ENCODE measurements at regions not wholly inside any gene's neighbourhood (a gene's known extent, or its start where the extent isn't known, plus 50 kb on each side); places are given as distances from the start of the nearest gene placed in this dataset.

GRCh38 chr11:129283141-129283540 lies 91.0 kb upstream of the ARHGAP32 start:
- Mint-ChIP-seq H3K27ac (no peak overlapping the region), H3K27me3 (ENCODE audit: low read depth in 3 of 3) (peaks cover 7 to 11% (median 9%) of the 10 kb centered on the region in 3 donors), H3K36me3 (no peaks in the 10 kb centered on the region), H3K4me1 (peaks cover 13 to 19% of the 10 kb centered on the region in 2 donors), H3K9me3 (no peaks in the 10 kb centered on the region), H3K4me3 (no peak overlapping the region)
- no peak for DNase-seq

GRCh38 chr11:129282634-129283033 lies 90.5 kb upstream of the ARHGAP32 start:
- Mint-ChIP-seq H3K36me3 (no peaks in the 10 kb centered on the region), H3K9me3 (no peaks in the 10 kb centered on the region), H3K4me3 (no peak overlapping the region), H3K27ac (no peak overlapping the region), H3K4me1 (peaks cover 15 to 24% of the 10 kb centered on the region in 2 donors), H3K27me3 (ENCODE audit: low read depth in 3 of 3) (peaks cover 3 to 13% (median 12%) of the 10 kb centered on the region in 3 donors)
- DNase-seq = no peak

- no peak overlapping the region for H3K4me3 Mint-ChIP-seq
- no peaks in the 10 kb centered on the region for H3K9me3 Mint-ChIP-seq
- peaks cover 15 to 25% of the 10 kb centered on the region in 2 donors for H3K4me1 Mint-ChIP-seq
- no peak overlapping the region for H3K27ac Mint-ChIP-seq
- no peaks in the 10 kb centered on the region for H3K36me3 Mint-ChIP-seq
- no peak for DNase-seq
- peaks cover 5 to 13% (median 7%) of the 10 kb centered on the region in 3 donors for H3K27me3 Mint-ChIP-seq (ENCODE audit: low read depth in 3 of 3)
Measured at GRCh38 chr11:129281471-129282415, 89.6 kb upstream of the ARHGAP32 start.

GRCh38 chr11:129280027-129280811 lies 88.1 kb upstream of the ARHGAP32 start:
- Mint-ChIP-seq H3K4me1 (peaks cover 15 to 25% of the 10 kb centered on the region in 2 donors), H3K9me3 (no peaks in the 10 kb centered on the region), H3K27ac (peak overlapping the region in 5 of 6 donors; percentile 15 to 76 (median 57)), H3K27me3 (ENCODE audit: low read depth in 3 of 3) (peaks cover 5 to 13% (median 7%) of the 10 kb centered on the region in 3 donors), H3K36me3 (no peaks in the 10 kb centered on the region), H3K4me3 (peak overlapping the region; percentile 69 to 88 (median 77))
- peak in 1 of 3 donors; percentile 6 for DNase-seq

- Mint-ChIP-seq H3K4me1 (peaks cover 15 to 25% of the 10 kb centered on the region in 2 donors), H3K36me3 (no peaks in the 10 kb centered on the region), H3K9me3 (no peaks in the 10 kb centered on the region), H3K27ac (peak overlapping the region in 4 of 6 donors; percentile 46 to 76 (median 66)), H3K27me3 (ENCODE audit: low read depth in 3 of 3) (peaks cover 5 to 13% (median 7%) of the 10 kb centered on the region in 3 donors), H3K4me3 (peak overlapping the region; percentile 69 to 88 (median 77))
- peak; percentile 81 to 86 (median 85) for DNase-seq
Measured at GRCh38 chr11:129279326-129280026, 87.4 kb upstream of the ARHGAP32 start.

GRCh38 chr11:129278586-129279319 lies 86.6 kb upstream of the ARHGAP32 start:
- Mint-ChIP-seq H3K4me1 (peaks cover 15 to 25% of the 10 kb centered on the region in 2 donors), H3K27ac (peak overlapping the region in 4 of 6 donors; percentile 12 to 70 (median 45)), H3K36me3 (no peaks in the 10 kb centered on the region), H3K27me3 (ENCODE audit: low read depth in 3 of 3) (peaks cover 5 to 13% (median 7%) of the 10 kb centered on the region in 3 donors), H3K4me3 (peak overlapping the region; percentile 86 to 90 (median 88)), H3K9me3 (no peaks in the 10 kb centered on the region)
- DNase-seq = peak in 2 of 3 donors; percentile 10 to 12

GRCh38 chr11:129277198-129277843 lies 85.2 kb upstream of the ARHGAP32 start:
- DNase-seq = no peak
- Mint-ChIP-seq H3K27me3 (ENCODE audit: low read depth in 3 of 3) (peaks cover 4 to 13% (median 5%) of the 10 kb centered on the region in 3 donors), H3K9me3 (no peaks in the 10 kb centered on the region), H3K4me3 (peak overlapping the region; percentile 86 to 90 (median 88)), H3K36me3 (no peaks in the 10 kb centered on the region), H3K4me1 (peaks cover 15 to 25% of the 10 kb centered on the region in 2 donors), H3K27ac (no peak overlapping the region)

GRCh38 chr11:129275828-129276227 lies 83.7 kb upstream of the ARHGAP32 start:
- Mint-ChIP-seq H3K27ac (no peak overlapping the region), H3K4me1 (peaks cover 15 to 21% of the 10 kb centered on the region in 2 donors), H3K4me3 (no peak overlapping the region), H3K27me3 (ENCODE audit: low read depth in 3 of 3) (peaks cover 4 to 13% (median 5%) of the 10 kb centered on the region in 3 donors), H3K36me3 (no peaks in the 10 kb centered on the region), H3K9me3 (no peaks in the 10 kb centered on the region)
- no peak for DNase-seq

GRCh38 chr11:129273944-129274711 lies 82.0 kb upstream of the ARHGAP32 start:
- Mint-ChIP-seq H3K36me3 (no peaks in the 10 kb centered on the region), H3K27ac (no peak overlapping the region), H3K4me1 (peaks cover 5 to 10% of the 10 kb centered on the region in 2 donors), H3K27me3 (ENCODE audit: low read depth in 3 of 3) (peaks cover 4 to 11% (median 5%) of the 10 kb centered on the region in 3 donors), H3K4me3 (no peak overlapping the region), H3K9me3 (no peaks in the 10 kb centered on the region)
- DNase-seq = no peak

GRCh38 chr11:129273322-129273721 lies 81.2 kb upstream of the ARHGAP32 start:
- no peak overlapping the region for H3K4me3 Mint-ChIP-seq
- peaks cover 4 to 8% of the 10 kb centered on the region in 2 donors for H3K4me1 Mint-ChIP-seq
- no peak for DNase-seq
- H3K36me3 Mint-ChIP-seq = no peaks in the 10 kb centered on the region
- peaks cover 2 to 9% (median 3%) of the 10 kb centered on the region in 3 donors for H3K27me3 Mint-ChIP-seq (ENCODE audit: low read depth in 3 of 3)
- H3K27ac Mint-ChIP-seq = no peak overlapping the region
- H3K9me3 Mint-ChIP-seq = no peaks in the 10 kb centered on the region

GRCh38 chr11:129271030-129271429 lies 78.9 kb upstream of the ARHGAP32 start:
- Mint-ChIP-seq H3K27me3 (ENCODE audit: low read depth in 3 of 3) (peaks cover 0 to 3% (median 0%) of the 10 kb centered on the region in 3 donors), H3K27ac (no peak overlapping the region), H3K4me3 (no peak overlapping the region), H3K36me3 (no peaks in the 10 kb centered on the region), H3K9me3 (no peaks in the 10 kb centered on the region), H3K4me1 (no peaks in the 10 kb centered on the region)
- DNase-seq = no peak

- H3K36me3 Mint-ChIP-seq = no peaks in the 10 kb centered on the region
- H3K4me3 Mint-ChIP-seq = no peak overlapping the region
- DNase-seq = no peak
- no peaks in the 10 kb centered on the region for H3K4me1 Mint-ChIP-seq
- no peak overlapping the region for H3K27ac Mint-ChIP-seq
- no peaks in the 10 kb centered on the region for H3K9me3 Mint-ChIP-seq
- peaks cover 0 to 3% (median 0%) of the 10 kb centered on the region in 3 donors for H3K27me3 Mint-ChIP-seq (ENCODE audit: low read depth in 3 of 3)
Measured at GRCh38 chr11:129270446-129270845, 78.3 kb upstream of the ARHGAP32 start.
